A549 (cell line): ENCODE measurements at regions not wholly inside any gene's neighbourhood (a gene's known extent, or its start where the extent isn't known, plus 50 kb on each side); places are given as distances from the start of the nearest gene placed in this dataset.

Source experiments
- ATAC-seq, 2 experiments: fragments of 200-7000 bp in 1 of 2; fragments of >200 bp in 1 of 2; cut with Nextera tagmentation in 1 of 2; cut with Tn5 transposase in 1 of 2; 3 replicates each; pipeline versions ENCODE4 v1.8.0 to v1.9.1; 2018 to 2020; ENCODE audit warnings: mild to moderate bottlenecking in 1 of 2, moderate library complexity in 1 of 2
- CTCF ChIA-PET: fragments of 300-600 bp; sonication (Branson Sonifier 250); formaldehyde crosslinking; extraction: SDS; loops from one replicate; lab custom pipeline; 2021; ENCODE audit warnings: antibody characterized with exemption, inconsistent platforms; lab: Yijun Ruan, JAX
- POLR2A ChIA-PET: fragments of 350-600 bp; formaldehyde crosslinking; extraction: SDS; loops from one replicate; lab custom pipeline; 2021; ENCODE audit warnings: antibody characterized with exemption, inconsistent platforms; lab: Yijun Ruan, JAX
- DNase-seq, 2 experiments: peaks; one replicate each; pipeline versions ENCODE4 v3.0.0 to v3.0.0-alpha.2; 2011 to 2016; ENCODE audit warnings: low read depth in 1 of 2, low spot score in 1 of 2
- FAIRE-seq: peaks from 2 replicates; lab custom pipeline; 2011; peaks lifted over from hg19 to GRCh38; lab: Jason Lieb, UNC
- H3K27ac ChIP-seq, 2 experiments: fragments of >200 bp; sonication (Bioruptor Twin); formaldehyde crosslinking; 3 replicates each; pipeline ENCODE4 v1.5.1; 2016 to 2017
- H3K4me1 ChIP-seq: fragments of >200 bp; sonication (Bioruptor Twin); formaldehyde crosslinking; 3 replicates; pipeline ENCODE4 v1.6.1; 2016
- H3K4me2 ChIP-seq: fragments of >200 bp; sonication (Bioruptor Twin); formaldehyde crosslinking; 3 replicates; pipeline ENCODE4 v1.6.1; 2016
- H3K4me3 ChIP-seq: fragments of >200 bp; sonication (Bioruptor Twin); formaldehyde crosslinking; 3 replicates; pipeline ENCODE4 v1.5.1; 2016
- H3K9me3 ChIP-seq: fragments of >200 bp; sonication (Bioruptor Twin); formaldehyde crosslinking; 3 replicates; pipeline ENCODE4 v1.6.1; 2016
- ATOH8 ChIP-seq: fragments of 250-450 bp; sonication (Bioruptor Pico); IDR thresholded peaks from 2 replicates; pipeline ENCODE4 v1.5.0; 2020; ENCODE audit warnings: low read depth, mild to moderate bottlenecking, moderate library complexity
- BHLHE40 ChIP-seq: IDR thresholded peaks from 2 replicates; pipeline ENCODE4 v1.6.1; 2012; ENCODE audit warnings: low read depth, low read length, inconsistent platforms
- EHMT2 ChIP-seq: fragments of 200-600 bp; sonication (generic); IDR thresholded peaks from 2 replicates; pipeline ENCODE4 v1.6.1; 2016; ENCODE audit warnings: antibody characterized with exemption, low read depth, mild to moderate bottlenecking, moderate library complexity
- ELK1 ChIP-seq: fragments of 150-350 bp; IDR thresholded peaks from 2 replicates; pipeline ENCODE4 v1.6.1; 2014; ENCODE audit warnings: low read depth, mild to moderate bottlenecking, low read length
- EP300 ChIP-seq, 2 experiments: fragments of >200 bp; sonication (Bioruptor Twin); formaldehyde crosslinking; IDR thresholded peaks; 2 replicates in 1 of 2; 3 replicates in 1 of 2; pipeline ENCODE4 v1.6.1; 2016 to 2017
- FOSL2 ChIP-seq, 2 experiments: fragments of 450-650 bp in 1 of 2; fragments of >200 bp in 1 of 2; sonication (Bioruptor Twin) in 1 of 2; formaldehyde crosslinking; IDR thresholded peaks; 2 replicates each; pipeline versions ENCODE4 v1.5.0 to v1.6.1; 2016 to 2020; ENCODE audit warnings: mild to moderate bottlenecking in 1 of 2, moderate library complexity in 1 of 2
- FOXS1 ChIP-seq: fragments of 250-450 bp; sonication (Bioruptor Pico); IDR thresholded peaks from 2 replicates; pipeline ENCODE4 v1.5.0; 2020; ENCODE audit warnings: mild to moderate bottlenecking, moderate library complexity
- HDAC2 ChIP-seq: fragments of 200-600 bp; sonication (generic); IDR thresholded peaks from 2 replicates; pipeline ENCODE4 v1.6.1; 2016
- HMGXB4 ChIP-seq: fragments of 250-450 bp; sonication (Bioruptor Pico); IDR thresholded peaks from 2 replicates; pipeline ENCODE4 v1.5.0; 2021; ENCODE audit warnings: mild to moderate bottlenecking, moderate library complexity, borderline replicate concordance
- HOXB5 ChIP-seq: fragments of 250-450 bp; sonication (Bioruptor Pico); IDR thresholded peaks from 2 replicates; pipeline ENCODE4 v1.5.0; 2020; ENCODE audit warnings: mild to moderate bottlenecking, moderate library complexity
- MAX ChIP-seq: IDR thresholded peaks from 2 replicates; pipeline ENCODE4 v1.6.1; 2012
- MYC ChIP-seq: IDR thresholded peaks from 2 replicates; pipeline ENCODE4 v1.6.1; 2012; ENCODE audit warnings: mild to moderate bottlenecking, inconsistent platforms, low read length, improper control_type of control experiment, borderline replicate concordance
- PBX3 ChIP-seq: IDR thresholded peaks from 2 replicates; pipeline ENCODE4 v1.6.1; 2012
- POLR2AphosphoS2 ChIP-seq: conservative IDR thresholded peaks from 2 replicates; pipeline ENCODE4 v1.6.1; 2012; ENCODE audit warnings: low read length, improper control_type of control experiment, inconsistent platforms
- RAD21 ChIP-seq, 2 experiments: fragments of >200 bp in 1 of 2; sonication (Bioruptor Twin) in 1 of 2; formaldehyde crosslinking in 1 of 2; IDR thresholded peaks in 1 of 2; conservative IDR thresholded peaks in 1 of 2; 2 replicates in 1 of 2; 3 replicates in 1 of 2; pipeline ENCODE4 v1.6.1; 2012 to 2018; ENCODE audit warnings: inconsistent platforms in 1 of 2
- RARB ChIP-seq: fragments of 250-450 bp; sonication (Bioruptor Pico); IDR thresholded peaks from 2 replicates; pipeline ENCODE4 v1.8.0; 2021; ENCODE audit warnings: mild to moderate bottlenecking, moderate library complexity
- RNF2 ChIP-seq: fragments of 200-600 bp; sonication (generic); IDR thresholded peaks from 2 replicates; pipeline ENCODE4 v1.6.1; 2016; ENCODE audit warnings: low read depth, mild to moderate bottlenecking, antibody characterized with exemption, moderate library complexity, borderline replicate concordance
- SREBF2 ChIP-seq: fragments of 450-650 bp; IDR thresholded peaks from 2 replicates; pipeline ENCODE4 v1.6.1; 2014; ENCODE audit warnings: mild to moderate bottlenecking, moderate library complexity
- TFCP2L1 ChIP-seq: fragments of 250-450 bp; sonication (Bioruptor Pico); IDR thresholded peaks from 2 replicates; pipeline ENCODE4 v1.5.0; 2021; ENCODE audit warnings: mild to moderate bottlenecking
- TP53 ChIP-seq: fragments of 250-450 bp; sonication (Bioruptor Pico); IDR thresholded peaks from 2 replicates; pipeline ENCODE4 v1.5.0; 2021; ENCODE audit warnings: mild to moderate bottlenecking, moderate library complexity
- ZFP36 ChIP-seq: fragments of 450-650 bp; IDR thresholded peaks from 2 replicates; pipeline ENCODE4 v1.6.1; 2014; ENCODE audit warnings: borderline replicate concordance; ENCODE audit not compliant: partially characterized antibody
- ZNF302 ChIP-seq: fragments of 250-450 bp; sonication (Bioruptor Pico); IDR thresholded peaks from 2 replicates; pipeline ENCODE4 v1.9.0; 2021; ENCODE audit warnings: inconsistent platforms, mild to moderate bottlenecking, moderate library complexity
- WGBS: methylation state at CpG from one replicate; pipeline ENCODE4 v1.1.6; 2017; ENCODE audit errors: missing lambda C conversion rate; 5-methylcytosine and 5-hydroxymethylcytosine counted together
- TF ChIP-seq, protein P1 (sequence below): fragments of >200 bp; sonication (Bioruptor Twin); formaldehyde crosslinking; IDR thresholded peaks from 3 replicates; pipeline ENCODE4 v1.6.1; 2016

DNA sequence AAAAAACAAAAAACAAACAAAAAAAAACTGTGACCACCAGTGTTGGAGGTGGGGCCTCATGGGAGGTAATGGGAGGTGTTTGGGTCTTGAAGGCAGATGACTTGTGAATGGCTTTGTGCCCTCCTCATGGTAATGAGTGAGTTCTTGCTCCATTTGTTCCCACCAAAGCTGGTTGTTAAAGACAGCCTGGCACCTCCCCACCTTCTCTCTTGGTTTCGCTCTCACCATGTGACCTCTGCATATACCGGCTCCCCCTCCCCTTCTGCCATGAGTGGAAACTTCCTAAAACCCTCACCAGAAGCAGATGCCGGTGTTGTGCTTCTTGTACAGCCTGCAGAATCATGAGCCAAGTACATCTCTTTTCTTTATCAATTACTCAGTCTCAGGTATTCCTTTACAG lies 61.5 kb upstream of the ATP11B start:
- Histone ChIP-seq H3K9me3 (no peaks in the 10 kb centered on the region), H3K27ac (no peak overlapping the region), H3K4me2 (no peak overlapping the region), H3K4me3 (no peak overlapping the region), H3K4me1 (no peaks in the 10 kb centered on the region)
- ChIA-PET POLR2A (no interaction called here), CTCF (no interaction called here)
- no peak for ATAC-seq
- DNase-seq, result no peak
- 73% methylated on average over 3 of the region's 3 CpGs for WGBS
- FAIRE-seq, result no peak
- TF ChIP-seq HMGXB4 (CRISPR knock-in tag) (no peak), MAX (no peak), TFCP2L1 (no peak), HDAC2 (no peak), SREBF2 (no peak), HOXB5 (CRISPR knock-in tag) (no peak), TP53 (CRISPR knock-in tag) (no peak), ZNF302 (CRISPR knock-in tag) (no peak), FOSL2 (IDR thresholded peaks at IDR 0.05) (no peak), FOSL2 (CRISPR knock-in tag; IDR thresholded peaks at IDR 0.05) (no peak), ATOH8 (CRISPR knock-in tag) (no peak), POLR2AphosphoS2 (no peak), FOXS1 (CRISPR knock-in tag) (no peak), RARB (CRISPR knock-in tag) (no peak), MYC (no peak), RAD21 (conservative IDR thresholded peaks at IDR 0.05 in 1 of 2, IDR thresholded peaks at IDR 0.05 in 1 of 2) (no peak), ZFP36 (no peak), ELK1 (no peak), RNF2 (no peak)

DNA sequence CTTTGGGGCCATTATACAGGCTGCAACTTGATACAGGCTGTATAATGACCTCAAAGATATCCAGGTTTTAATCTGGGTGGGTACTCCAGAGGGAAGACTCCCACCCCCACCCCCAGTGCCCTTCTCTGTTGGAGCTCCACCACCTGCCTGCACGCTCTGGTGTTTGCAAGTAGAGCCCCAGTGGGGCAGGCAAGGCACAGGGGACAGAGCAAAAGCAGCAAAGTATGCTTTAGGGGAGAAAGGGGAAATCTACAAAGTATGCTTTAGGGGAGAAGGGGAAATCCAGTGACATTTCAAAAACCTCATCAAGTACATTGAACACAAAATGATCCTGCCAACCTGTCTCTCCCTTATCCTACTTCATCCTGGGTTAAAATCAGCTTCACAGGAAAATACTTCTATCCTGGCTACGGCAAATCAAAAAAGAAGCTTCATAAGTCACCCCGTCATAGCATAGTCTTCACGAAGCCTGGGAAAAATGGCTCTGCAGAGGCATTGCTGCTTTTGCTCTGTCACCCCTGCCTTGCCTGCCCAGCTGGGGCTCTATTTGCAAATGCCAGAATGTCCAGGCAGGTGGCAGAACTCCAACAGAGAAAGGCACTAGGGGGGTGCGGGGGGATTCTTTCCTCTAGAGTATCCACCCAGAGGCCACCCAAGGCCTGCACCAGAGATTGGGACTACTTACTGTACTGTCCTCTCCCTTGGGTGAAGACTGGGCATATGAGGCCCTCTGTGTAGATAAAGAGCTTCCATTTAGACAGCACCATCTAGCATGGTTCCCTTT lies 60.9 kb upstream of the ATP11B start:
- no peak overlapping the region for H3K4me2 ChIP-seq
- WGBS, result 80% methylated on average over 5 of the region's 5 CpGs
- ATAC-seq (no peak), DNase-seq (no peak), FAIRE-seq (no peak)
- no peaks in the 10 kb centered on the region for H3K4me1 ChIP-seq
- H3K27ac ChIP-seq, result no peak overlapping the region
- H3K4me3 ChIP-seq, result no peak overlapping the region
- TF ChIP-seq EP300 (IDR thresholded peaks at IDR 0.05) (no peak), RNF2 (no peak), EHMT2 (no peak), FOSL2 (IDR thresholded peaks at IDR 0.05) (no peak), FOSL2 (CRISPR knock-in tag; IDR thresholded peaks at IDR 0.05) (no peak), PBX3 (no peak), ATOH8 (CRISPR knock-in tag) (no peak), POLR2AphosphoS2 (no peak), BHLHE40 (no peak), HMGXB4 (CRISPR knock-in tag) (no peak), HDAC2 (no peak), MYC (no peak)
- TF ChIP-seq, protein P1, sequence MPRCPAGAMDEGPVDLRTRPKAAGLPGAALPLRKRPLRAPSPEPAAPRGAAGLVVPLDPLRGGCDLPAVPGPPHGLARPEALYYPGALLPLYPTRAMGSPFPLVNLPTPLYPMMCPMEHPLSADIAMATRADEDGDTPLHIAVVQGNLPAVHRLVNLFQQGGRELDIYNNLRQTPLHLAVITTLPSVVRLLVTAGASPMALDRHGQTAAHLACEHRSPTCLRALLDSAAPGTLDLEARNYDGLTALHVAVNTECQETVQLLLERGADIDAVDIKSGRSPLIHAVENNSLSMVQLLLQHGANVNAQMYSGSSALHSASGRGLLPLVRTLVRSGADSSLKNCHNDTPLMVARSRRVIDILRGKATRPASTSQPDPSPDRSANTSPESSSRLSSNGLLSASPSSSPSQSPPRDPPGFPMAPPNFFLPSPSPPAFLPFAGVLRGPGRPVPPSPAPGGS, result no peak
- POLR2A ChIA-PET, result no interaction called here
- H3K9me3 ChIP-seq, result no peaks in the 10 kb centered on the region
- CTCF ChIA-PET, result no interaction called here
